ENCODE measurements at regions not wholly inside any gene's neighbourhood (a gene's known extent, or its start where the extent isn't known, plus 50 kb on each side); places are given as distances from the start of the nearest gene placed in this dataset.

DNA sequence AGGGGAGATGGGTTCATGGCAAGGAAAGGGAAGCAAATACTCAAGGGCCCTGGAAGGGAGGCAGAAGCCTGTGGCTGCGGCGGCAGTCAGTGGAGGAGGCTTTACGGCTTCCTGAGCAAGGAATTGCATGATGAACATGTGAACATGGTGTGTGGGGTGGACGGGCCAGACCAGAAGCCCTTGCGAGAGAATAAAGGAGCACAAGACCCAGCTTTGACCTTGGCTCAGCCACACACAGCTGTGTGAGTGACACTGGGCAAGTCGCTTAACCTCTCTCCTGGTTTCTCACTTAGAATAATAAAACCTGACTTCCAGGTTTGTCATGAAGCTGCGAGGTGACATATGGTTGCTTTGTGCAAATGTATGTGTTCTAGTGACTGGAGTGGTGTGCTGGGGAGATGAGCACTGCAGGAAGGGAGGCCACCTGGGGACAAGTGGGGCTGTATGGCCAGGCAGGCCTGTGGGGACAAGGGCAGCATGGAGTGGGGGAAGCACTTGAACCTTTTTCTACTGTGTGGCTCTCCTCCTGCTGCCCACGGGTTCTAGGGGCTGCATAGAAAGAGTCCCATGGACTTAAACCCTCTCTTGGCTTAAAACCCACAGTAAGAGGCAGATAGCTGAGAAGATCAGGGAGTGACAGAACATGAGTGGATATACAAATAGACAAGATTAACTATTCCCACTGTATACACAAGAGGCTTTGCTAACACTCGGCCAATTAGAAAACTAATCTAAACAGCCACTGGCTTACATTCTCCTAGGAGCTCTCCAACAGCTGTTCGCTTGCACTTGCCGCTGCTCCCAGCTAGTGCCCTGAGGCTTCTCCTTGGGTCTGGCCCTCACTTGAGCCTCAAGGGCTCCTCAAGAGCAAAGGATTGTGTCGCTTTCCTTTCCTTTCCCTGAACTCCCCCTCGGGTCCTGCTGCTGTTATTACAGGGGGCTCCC, 67.3 kb upstream of the CDON start:
- no peak for ATAC-seq
- no peak for TF ChIP-seq TOX (CRISPR knock-in tag; IDR thresholded peaks at IDR 0.05; ENCODE audit: borderline replicate concordance)
- no peak for TF ChIP-seq ZNF565 (CRISPR knock-in tag; conservative IDR thresholded peaks at IDR 0.05; ENCODE audit: low read depth)
- TF ChIP-seq ZFP30 (CRISPR knock-in tag; IDR thresholded peaks at IDR 0.05) = no peak
- no peak for TF ChIP-seq RARB (CRISPR knock-in tag; IDR thresholded peaks at IDR 0.05)
- TF ChIP-seq, protein P1, sequence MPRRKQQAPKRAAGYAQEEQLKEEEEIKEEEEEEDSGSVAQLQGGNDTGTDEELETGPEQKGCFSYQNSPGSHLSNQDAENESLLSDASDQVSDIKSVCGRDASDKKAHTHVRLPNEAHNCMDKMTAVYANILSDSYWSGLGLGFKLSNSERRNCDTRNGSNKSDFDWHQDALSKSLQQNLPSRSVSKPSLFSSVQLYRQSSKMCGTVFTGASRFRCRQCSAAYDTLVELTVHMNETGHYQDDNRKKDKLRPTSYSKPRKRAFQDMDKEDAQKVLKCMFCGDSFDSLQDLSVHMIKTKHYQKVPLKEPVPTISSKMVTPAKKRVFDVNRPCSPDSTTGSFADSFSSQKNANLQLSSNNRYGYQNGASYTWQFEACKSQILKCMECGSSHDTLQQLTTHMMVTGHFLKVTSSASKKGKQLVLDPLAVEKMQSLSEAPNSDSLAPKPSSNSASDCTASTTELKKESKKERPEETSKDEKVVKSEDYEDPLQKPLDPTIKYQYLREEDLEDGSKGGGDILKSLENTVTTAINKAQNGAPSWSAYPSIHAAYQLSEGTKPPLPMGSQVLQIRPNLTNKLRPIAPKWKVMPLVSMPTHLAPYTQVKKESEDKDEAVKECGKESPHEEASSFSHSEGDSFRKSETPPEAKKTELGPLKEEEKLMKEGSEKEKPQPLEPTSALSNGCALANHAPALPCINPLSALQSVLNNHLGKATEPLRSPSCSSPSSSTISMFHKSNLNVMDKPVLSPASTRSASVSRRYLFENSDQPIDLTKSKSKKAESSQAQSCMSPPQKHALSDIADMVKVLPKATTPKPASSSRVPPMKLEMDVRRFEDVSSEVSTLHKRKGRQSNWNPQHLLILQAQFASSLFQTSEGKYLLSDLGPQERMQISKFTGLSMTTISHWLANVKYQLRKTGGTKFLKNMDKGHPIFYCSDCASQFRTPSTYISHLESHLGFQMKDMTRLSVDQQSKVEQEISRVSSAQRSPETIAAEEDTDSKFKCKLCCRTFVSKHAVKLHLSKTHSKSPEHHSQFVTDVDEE (CRISPR knock-in tag; IDR thresholded peaks at IDR 0.05) = no peak
- no peak for TF ChIP-seq GLIS3 (CRISPR knock-in tag; IDR thresholded peaks at IDR 0.05)
- TF ChIP-seq, protein P2, sequence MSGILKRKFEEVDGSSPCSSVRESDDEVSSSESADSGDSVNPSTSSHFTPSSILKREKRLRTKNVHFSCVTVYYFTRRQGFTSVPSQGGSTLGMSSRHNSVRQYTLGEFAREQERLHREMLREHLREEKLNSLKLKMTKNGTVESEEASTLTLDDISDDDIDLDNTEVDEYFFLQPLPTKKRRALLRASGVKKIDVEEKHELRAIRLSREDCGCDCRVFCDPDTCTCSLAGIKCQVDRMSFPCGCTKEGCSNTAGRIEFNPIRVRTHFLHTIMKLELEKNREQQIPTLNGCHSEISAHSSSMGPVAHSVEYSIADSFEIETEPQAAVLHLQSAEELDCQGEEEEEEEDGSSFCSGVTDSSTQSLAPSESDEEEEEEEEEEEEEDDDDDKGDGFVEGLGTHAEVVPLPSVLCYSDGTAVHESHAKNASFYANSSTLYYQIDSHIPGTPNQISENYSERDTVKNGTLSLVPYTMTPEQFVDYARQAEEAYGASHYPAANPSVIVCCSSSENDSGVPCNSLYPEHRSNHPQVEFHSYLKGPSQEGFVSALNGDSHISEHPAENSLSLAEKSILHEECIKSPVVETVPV (CRISPR knock-in tag; IDR thresholded peaks at IDR 0.05) = no peak
- no peak for TF ChIP-seq PPARA (CRISPR knock-in tag; IDR thresholded peaks at IDR 0.05; ENCODE audit: borderline replicate concordance)

- no peak for TF ChIP-seq GLIS3 (CRISPR knock-in tag; IDR thresholded peaks at IDR 0.05)
- 0 out of 2 replicates have a peak, but pooled peaks have one; percentile 18 for TF ChIP-seq ISL1 (CRISPR knock-in tag; IDR thresholded peaks at IDR 0.05)
- no peak for ATAC-seq
Measured at GRCh38 chr11:126127898-126128297, 65.2 kb upstream of the CDON start.

DNA sequence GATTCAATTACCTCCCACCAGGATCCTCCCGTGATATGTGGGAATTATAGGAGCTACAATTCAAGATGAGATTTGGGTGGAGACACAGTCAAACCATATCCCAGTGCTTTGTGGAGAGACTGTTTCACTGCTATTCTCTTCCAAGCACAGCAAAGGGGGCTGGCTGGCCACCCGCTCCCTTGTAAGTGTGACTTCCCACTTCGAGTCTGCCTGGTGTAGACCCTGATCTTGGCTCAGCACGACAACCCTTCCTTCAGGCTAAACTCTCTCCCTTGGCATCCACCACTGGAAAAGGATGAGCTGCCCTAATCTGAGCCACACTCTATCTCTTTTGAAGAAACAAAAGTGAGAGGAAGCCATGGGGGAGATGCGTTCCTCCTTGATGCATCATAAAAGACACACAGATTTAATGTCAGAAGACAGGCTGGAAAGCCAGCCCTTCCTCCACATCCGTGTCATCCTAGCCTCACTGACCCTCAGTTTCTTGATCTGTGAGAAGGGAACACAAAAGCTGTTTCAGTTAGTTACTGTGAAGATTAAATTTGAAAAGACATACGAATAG, 64.7 kb upstream of the CDON start:
- TF ChIP-seq ZFP30 (CRISPR knock-in tag; IDR thresholded peaks at IDR 0.05) (no peak), GLIS3 (CRISPR knock-in tag; IDR thresholded peaks at IDR 0.05) (no peak), ZFP3 (CRISPR knock-in tag; IDR thresholded peaks at IDR 0.05) (no peak), ARNTL (CRISPR knock-in tag; IDR thresholded peaks at IDR 0.05; ENCODE audit: borderline replicate concordance, low read depth) (no peak), ZNF70 (CRISPR knock-in tag; IDR thresholded peaks at IDR 0.05) (no peak), ZNF8 (CRISPR knock-in tag; IDR thresholded peaks at IDR 0.05) (no peak)
- TF ChIP-seq, protein P1 (CRISPR knock-in tag; IDR thresholded peaks at IDR 0.05) = no peak
- TF ChIP-seq, protein P3, sequence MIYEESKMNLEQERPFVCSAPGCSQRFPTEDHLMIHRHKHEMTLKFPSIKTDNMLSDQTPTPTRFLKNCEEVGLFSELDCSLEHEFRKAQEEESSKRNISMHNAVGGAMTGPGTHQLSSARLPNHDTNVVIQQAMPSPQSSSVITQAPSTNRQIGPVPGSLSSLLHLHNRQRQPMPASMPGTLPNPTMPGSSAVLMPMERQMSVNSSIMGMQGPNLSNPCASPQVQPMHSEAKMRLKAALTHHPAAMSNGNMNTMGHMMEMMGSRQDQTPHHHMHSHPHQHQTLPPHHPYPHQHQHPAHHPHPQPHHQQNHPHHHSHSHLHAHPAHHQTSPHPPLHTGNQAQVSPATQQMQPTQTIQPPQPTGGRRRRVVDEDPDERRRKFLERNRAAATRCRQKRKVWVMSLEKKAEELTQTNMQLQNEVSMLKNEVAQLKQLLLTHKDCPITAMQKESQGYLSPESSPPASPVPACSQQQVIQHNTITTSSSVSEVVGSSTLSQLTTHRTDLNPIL (CRISPR knock-in tag; IDR thresholded peaks at IDR 0.05; ENCODE audit: low read depth) = no peak
- TF ChIP-seq, protein P2 (CRISPR knock-in tag; IDR thresholded peaks at IDR 0.05) = no peak
- ATAC-seq = no peak

DNA sequence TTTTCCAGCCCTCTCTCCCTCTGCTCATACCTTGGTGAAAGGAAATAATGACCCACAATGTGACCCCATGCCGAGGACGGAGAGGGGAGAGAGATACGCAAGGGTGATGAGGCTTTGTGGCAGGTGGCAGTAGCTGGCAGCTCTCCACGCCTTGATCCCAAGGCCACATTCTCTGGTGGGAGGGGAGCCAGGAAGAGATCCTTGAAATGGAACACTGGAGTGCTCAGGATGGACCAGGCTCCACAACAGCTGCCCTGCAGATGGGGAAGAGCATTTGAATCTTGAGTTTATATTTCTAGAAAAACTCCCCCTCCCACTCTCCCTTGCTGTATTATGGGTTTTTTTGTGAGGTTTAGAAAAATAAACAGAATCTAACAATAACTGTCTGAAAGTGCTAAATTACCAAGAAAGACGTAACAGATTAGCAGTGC, 61.6 kb upstream of the CDON start:
- no peak for ATAC-seq
- TF ChIP-seq BACH2 (CRISPR knock-in tag; IDR thresholded peaks at IDR 0.05; ENCODE audit: borderline replicate concordance) = no peak
- TF ChIP-seq OSR1 (CRISPR knock-in tag; IDR thresholded peaks at IDR 0.05) = no peak
- no peak for TF ChIP-seq ZNF565 (CRISPR knock-in tag; conservative IDR thresholded peaks at IDR 0.05; ENCODE audit: low read depth)
- TF ChIP-seq ISL1 (CRISPR knock-in tag; IDR thresholded peaks at IDR 0.05) = no peak
- TF ChIP-seq ESRRG (CRISPR knock-in tag; IDR thresholded peaks at IDR 0.05) = no peak
- no peak for TF ChIP-seq TCF4 (CRISPR knock-in tag; IDR thresholded peaks at IDR 0.05; ENCODE audit: borderline replicate concordance)
- TF ChIP-seq ZFP3 (CRISPR knock-in tag; IDR thresholded peaks at IDR 0.05) = no peak
- TF ChIP-seq ZFP30 (CRISPR knock-in tag; IDR thresholded peaks at IDR 0.05) = no peak
- TF ChIP-seq ZNF8 (CRISPR knock-in tag; IDR thresholded peaks at IDR 0.05) = no peak
- no peak for TF ChIP-seq GLIS3 (CRISPR knock-in tag; IDR thresholded peaks at IDR 0.05)
- TF ChIP-seq CSDC2 (CRISPR knock-in tag; IDR thresholded peaks at IDR 0.05) = no peak
- TF ChIP-seq, protein P3 (CRISPR knock-in tag; IDR thresholded peaks at IDR 0.05; ENCODE audit: low read depth) = no peak
- TF ChIP-seq ARNTL (CRISPR knock-in tag; IDR thresholded peaks at IDR 0.05; ENCODE audit: borderline replicate concordance, low read depth) = no peak
- TF ChIP-seq PPARA (CRISPR knock-in tag; IDR thresholded peaks at IDR 0.05; ENCODE audit: borderline replicate concordance) = no peak
- no peak for TF ChIP-seq ZC3H10 (CRISPR knock-in tag; IDR thresholded peaks at IDR 0.05)
- TF ChIP-seq SNAI2 (CRISPR knock-in tag; IDR thresholded peaks at IDR 0.05) = no peak
- no peak for TF ChIP-seq RARB (CRISPR knock-in tag; IDR thresholded peaks at IDR 0.05)
